Esophagus squamous epithelium (tissue), 4 donors: ENCODE measurements at regions not wholly inside any gene's neighbourhood (a gene's known extent, or its start where the extent isn't known, plus 50 kb on each side); places are given as distances from the start of the nearest gene placed in this dataset.

Experiments used
- CTCF ChIP-seq, 6 experiments: fragments of 450-650 bp in 4 of 6; fragments of 200-600 bp in 2 of 6; sonication (generic) in 2 of 6; IDR thresholded peaks; one replicate each; pipeline ENCODE4 v1.5.1; 2016 to 2019; ENCODE audit warnings: antibody characterized with exemption in 6 of 6, mild to moderate bottlenecking in 4 of 6, moderate library complexity in 4 of 6
- POLR2A ChIP-seq, 4 donors: fragments of 450-650 bp; IDR thresholded peaks; one replicate each; pipeline ENCODE4 v1.6.1; 2017; ENCODE audit warnings: antibody characterized with exemption in 4 of 4, mild to moderate bottlenecking in 4 of 4, moderate library complexity in 3 of 4

DNA sequence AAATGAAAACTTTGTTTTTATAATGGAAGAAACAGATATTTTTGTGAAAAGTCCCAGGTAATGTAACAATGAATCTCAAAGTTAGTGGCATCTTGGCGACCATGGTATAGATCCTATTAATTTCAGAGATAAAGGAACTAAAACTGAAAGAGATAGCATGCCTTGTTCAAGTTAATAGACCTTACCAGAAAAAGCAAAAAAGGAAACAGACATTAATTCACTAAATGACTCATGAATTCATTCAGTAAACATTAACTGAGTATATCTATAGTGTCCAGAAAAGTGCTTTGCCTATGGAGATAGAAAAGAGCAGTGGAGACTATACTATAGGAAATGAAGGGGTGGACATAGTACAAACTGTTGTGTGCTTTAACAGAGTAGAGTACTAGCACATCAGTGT, 763.3 kb downstream of the TRIB2 start:
- TF ChIP-seq CTCF (IDR thresholded peaks at IDR 0.05) (no peak), POLR2A (IDR thresholded peaks at IDR 0.05) (no peak)
